ENCODE measurements at regions not wholly inside any gene's neighbourhood (a gene's known extent, or its start where the extent isn't known, plus 50 kb on each side); places are given as distances from the start of the nearest gene placed in this dataset.
"Not testable (repeated sequence)": the region's sequence is repeated elsewhere in the genome, so short reads cannot be mapped to it uniquely, and the experiment has no call there.

- TF ChIP-seq CTCF (IDR thresholded peaks at IDR 0.05): no peak
- H3K4me3 ChIP-seq: no peak overlapping the region
- H3K36me3 ChIP-seq: no peaks in the 10 kb centered on the region
- H3K9me3 ChIP-seq: no peaks in the 10 kb centered on the region
- no peaks in the 10 kb centered on the region for H3K27me3 ChIP-seq
- H3K9ac ChIP-seq (ENCODE audit: low read depth in 2 of 2, low read length in 2 of 2): no peak overlapping the region
- DNase-seq: no peak
- intact Hi-C loops (cut with DNase I): no loop called here
- H3K27ac ChIP-seq: no peak overlapping the region
- H3K4me1 ChIP-seq: no peaks in the 10 kb centered on the region
Measured at GRCh38 chr9:80976403-80976802, 712.9 kb downstream of the TLE1 start.

GRCh38 chr9:80970377-80970776 is 719.0 kb downstream of the TLE1 start:
- H3K9ac ChIP-seq (ENCODE audit: low read depth in 2 of 2, low read length in 2 of 2); H3K4me1 ChIP-seq; intact Hi-C loops (cut with DNase I); H3K4me3 ChIP-seq; H3K9me3 ChIP-seq; H3K36me3 ChIP-seq; H3K27ac ChIP-seq; DNase-seq; H3K27me3 ChIP-seq: not testable (repeated sequence)

GRCh38 chr9:80968611-80969010 is 720.7 kb downstream of the TLE1 start:
- no peaks in the 10 kb centered on the region for H3K9me3 ChIP-seq
- no peak overlapping the region for H3K27ac ChIP-seq
- intact Hi-C loops (cut with DNase I): no loop called here
- no peaks in the 10 kb centered on the region for H3K36me3 ChIP-seq
- no peak for TF ChIP-seq CTCF (IDR thresholded peaks at IDR 0.05)
- no peak overlapping the region for H3K9ac ChIP-seq (ENCODE audit: low read depth in 2 of 2, low read length in 2 of 2)
- no peak overlapping the region for H3K4me3 ChIP-seq
- no peaks in the 10 kb centered on the region for H3K4me1 ChIP-seq
- no peak for DNase-seq
- no peaks in the 10 kb centered on the region for H3K27me3 ChIP-seq

GRCh38 chr9:80964914-80965313 is 724.4 kb downstream of the TLE1 start:
- Histone ChIP-seq H3K27me3 (no peaks in the 10 kb centered on the region), H3K27ac (no peak overlapping the region), H3K9me3 (no peaks in the 10 kb centered on the region), H3K4me3 (no peak overlapping the region), H3K9ac (ENCODE audit: low read depth in 2 of 2, low read length in 2 of 2) (no peak overlapping the region), H3K4me1 (no peaks in the 10 kb centered on the region), H3K36me3 (no peaks in the 10 kb centered on the region)
- no peak for DNase-seq
- no peak for TF ChIP-seq CTCF (IDR thresholded peaks at IDR 0.05)
- intact Hi-C loops (cut with DNase I): no loop called here

GRCh38 chr9:80964374-80964773 is 725.0 kb downstream of the TLE1 start:
- intact Hi-C loops (cut with DNase I): no loop called here
- no peak for DNase-seq
- no peaks in the 10 kb centered on the region for H3K36me3 ChIP-seq
- no peaks in the 10 kb centered on the region for H3K27me3 ChIP-seq
- H3K4me1 ChIP-seq: no peaks in the 10 kb centered on the region
- no peak overlapping the region for H3K9ac ChIP-seq (ENCODE audit: low read depth in 2 of 2, low read length in 2 of 2)
- TF ChIP-seq CTCF (IDR thresholded peaks at IDR 0.05): no peak
- no peak overlapping the region for H3K4me3 ChIP-seq
- no peaks in the 10 kb centered on the region for H3K9me3 ChIP-seq
- no peak overlapping the region for H3K27ac ChIP-seq

- Histone ChIP-seq H3K4me1 (no peaks in the 10 kb centered on the region), H3K27ac (no peak overlapping the region), H3K27me3 (no peaks in the 10 kb centered on the region), H3K9me3 (no peaks in the 10 kb centered on the region), H3K4me3 (no peak overlapping the region), H3K9ac (ENCODE audit: low read depth in 2 of 2, low read length in 2 of 2) (no peak overlapping the region), H3K36me3 (no peaks in the 10 kb centered on the region)
- no peak for TF ChIP-seq CTCF (IDR thresholded peaks at IDR 0.05)
- DNase-seq: no peak
- intact Hi-C loops (cut with DNase I): no loop called here
Measured at GRCh38 chr9:80957801-80958200, 731.5 kb downstream of the TLE1 start.
